Loucy (cell line): ENCODE measurements at regions not wholly inside any gene's neighbourhood (a gene's known extent, or its start where the extent isn't known, plus 50 kb on each side); places are given as distances from the start of the nearest gene placed in this dataset.

Source experiments
- H2AFZ ChIP-seq: fragments of 200-600 bp; sonication (generic); 2 replicates; pipeline ENCODE4 v1.6.0; 2016; ENCODE audit warnings: antibody characterized with exemption, mild to moderate bottlenecking, low read length, moderate library complexity
- H3F3A ChIP-seq: fragments of 200-600 bp; 2 replicates; pipeline ENCODE4 v1.6.0; 2016; ENCODE audit warnings: antibody characterized with exemption, low read depth, mild to moderate bottlenecking
- H3K27me3 ChIP-seq: fragments of 200-600 bp; sonication (generic); 2 replicates; pipeline ENCODE4 v1.6.1; 2014; ENCODE audit warnings: low read length, mild to moderate bottlenecking; ENCODE audit not compliant: insufficient read depth, poor library complexity, severe bottlenecking
- H3K36me3 ChIP-seq: fragments of 200-600 bp; sonication (generic); 2 replicates; pipeline ENCODE4 v1.6.1; 2016; ENCODE audit warnings: low read length; ENCODE audit not compliant: insufficient read depth
- H3K4me1 ChIP-seq: fragments of 200-600 bp; sonication (generic); 2 replicates; pipeline ENCODE4 v1.5.1; 2014; ENCODE audit warnings: low read length, mild to moderate bottlenecking; ENCODE audit not compliant: insufficient read depth, poor library complexity, severe bottlenecking
- H3K4me2 ChIP-seq: fragments of 200-600 bp; sonication (generic); 2 replicates; pipeline ENCODE4 v1.6.0; 2014; ENCODE audit warnings: antibody characterized with exemption, low read length, low read depth, mild to moderate bottlenecking; ENCODE audit not compliant: poor library complexity, severe bottlenecking
- H3K4me3 ChIP-seq: fragments of 200-600 bp; sonication (generic); 2 replicates; pipeline ENCODE4 v1.5.1; 2014; ENCODE audit warnings: low read length, mild to moderate bottlenecking, mixed read lengths; ENCODE audit not compliant: poor library complexity, severe bottlenecking
- H3K79me2 ChIP-seq: fragments of 200-600 bp; sonication (generic); 2 replicates; pipeline ENCODE4 v1.6.1; 2014; ENCODE audit warnings: low read length; ENCODE audit not compliant: insufficient read depth
- H3K9ac ChIP-seq: fragments of 200-600 bp; sonication (generic); 2 replicates; pipeline ENCODE4 v1.6.0; 2014; ENCODE audit warnings: mild to moderate bottlenecking, low read depth, low read length, moderate library complexity; ENCODE audit not compliant: poor library complexity, severe bottlenecking
- H3K9me2 ChIP-seq: fragments of 200-600 bp; sonication (generic); replicated peaks from 2 replicates; pipeline ENCODE4 v1.6.1; 2016; ENCODE audit warnings: low read depth, low read length, mixed read lengths
- H3K9me3 ChIP-seq: fragments of 200-600 bp; sonication (generic); 2 replicates; pipeline ENCODE4 v1.6.1; 2014; ENCODE audit warnings: mild to moderate bottlenecking, antibody characterized with exemption, low read length, low read depth; ENCODE audit not compliant: insufficient read depth
- H4K20me1 ChIP-seq: fragments of 200-600 bp; sonication (generic); 2 replicates; pipeline ENCODE4 v1.6.0; 2014; ENCODE audit warnings: antibody characterized with exemption, low read length, mild to moderate bottlenecking; ENCODE audit not compliant: insufficient read depth, poor library complexity, severe bottlenecking
- CTCF ChIP-seq: fragments of 200-600 bp; sonication (generic); conservative IDR thresholded peaks from 2 replicates; pipeline ENCODE4 v1.5.1; 2014; ENCODE audit warnings: mild to moderate bottlenecking, antibody characterized with exemption, low read length
- EZH2phosphoT487 ChIP-seq: fragments of 200-600 bp; IDR thresholded peaks from 2 replicates; pipeline ENCODE4 v1.6.1; 2018; ENCODE audit warnings: antibody characterized with exemption, mild to moderate bottlenecking, moderate library complexity, borderline replicate concordance

DNA sequence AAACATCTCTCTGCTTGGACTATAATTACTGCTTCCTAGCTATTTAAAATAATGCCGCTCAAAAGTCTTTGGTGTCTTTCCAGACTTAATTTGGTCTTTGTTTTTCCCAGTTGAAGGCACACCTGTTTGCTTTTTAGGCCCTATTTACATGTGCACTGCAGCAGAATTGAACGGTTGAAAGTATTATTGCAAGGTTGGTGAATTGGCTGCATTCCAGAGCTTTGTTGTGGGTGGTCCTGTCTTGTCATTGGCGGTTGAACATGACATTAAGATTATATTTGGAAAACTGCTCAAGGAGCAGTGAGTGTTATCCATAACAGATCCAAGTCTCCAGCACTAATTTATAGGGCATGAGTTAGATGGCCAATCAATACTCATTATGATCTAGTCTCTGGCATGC is 656.3 kb downstream of the PTPRC start:
- Histone ChIP-seq H2AFZ (no peak overlapping the region), H3F3A (no peaks in the 10 kb centered on the region), H3K9me2 (no peaks in the 10 kb centered on the region), H3K9ac (no peak overlapping the region), H3K79me2 (no peaks in the 10 kb centered on the region), H3K4me3 (no peak overlapping the region), H3K4me2 (no peak overlapping the region), H4K20me1 (no peaks in the 10 kb centered on the region), H3K36me3 (no peaks in the 10 kb centered on the region), H3K4me1 (no peaks in the 10 kb centered on the region), H3K27me3 (no peaks in the 10 kb centered on the region), H3K9me3 (no peaks in the 10 kb centered on the region)
- TF ChIP-seq CTCF: no peak
- TF ChIP-seq EZH2phosphoT487: no peak

- H3K27me3 ChIP-seq: no peaks in the 10 kb centered on the region
- no peak overlapping the region for H3K4me2 ChIP-seq
Observed at GRCh38 chr1:199297174-199297573, 658.3 kb downstream of the PTPRC start.

GRCh38 chr1:199297887-199298286 is 659.0 kb downstream of the PTPRC start:
- Histone ChIP-seq H3K27me3 (no peaks in the 10 kb centered on the region), H3K4me1 (no peaks in the 10 kb centered on the region), H4K20me1 (no peaks in the 10 kb centered on the region), H3K9me2 (no peaks in the 10 kb centered on the region), H3K36me3 (no peaks in the 10 kb centered on the region), H3K9ac (no peak overlapping the region), H3K4me2 (no peak overlapping the region), H3K4me3 (no peak overlapping the region), H3K79me2 (no peaks in the 10 kb centered on the region), H3F3A (no peaks in the 10 kb centered on the region), H3K9me3 (no peaks in the 10 kb centered on the region), H2AFZ (no peak overlapping the region)
- TF ChIP-seq CTCF: no peak
- no peak for TF ChIP-seq EZH2phosphoT487

More at GRCh38 chr1:199297174-199297573, 658.3 kb downstream of the PTPRC start:
- Histone ChIP-seq H3K9ac (no peak overlapping the region), H3K9me3 (no peaks in the 10 kb centered on the region), H3K4me1 (no peaks in the 10 kb centered on the region), H3K79me2 (no peaks in the 10 kb centered on the region), H3F3A (no peaks in the 10 kb centered on the region), H3K9me2 (no peaks in the 10 kb centered on the region), H4K20me1 (no peaks in the 10 kb centered on the region), H3K36me3 (no peaks in the 10 kb centered on the region), H2AFZ (no peak overlapping the region), H3K4me3 (no peak overlapping the region)
- TF ChIP-seq CTCF (no peak), EZH2phosphoT487 (no peak)
